Inflammatory macrophage (primary cell): ENCODE measurements at regions not wholly inside any gene's neighbourhood (a gene's known extent, or its start where the extent isn't known, plus 50 kb on each side); places are given as distances from the start of the nearest gene placed in this dataset.

ENCODE experiments used
- DNase-seq, 2 donors: peaks; one replicate each; pipeline ENCODE4 v3.0.0-alpha.2; 2020 to 2022

DNA sequence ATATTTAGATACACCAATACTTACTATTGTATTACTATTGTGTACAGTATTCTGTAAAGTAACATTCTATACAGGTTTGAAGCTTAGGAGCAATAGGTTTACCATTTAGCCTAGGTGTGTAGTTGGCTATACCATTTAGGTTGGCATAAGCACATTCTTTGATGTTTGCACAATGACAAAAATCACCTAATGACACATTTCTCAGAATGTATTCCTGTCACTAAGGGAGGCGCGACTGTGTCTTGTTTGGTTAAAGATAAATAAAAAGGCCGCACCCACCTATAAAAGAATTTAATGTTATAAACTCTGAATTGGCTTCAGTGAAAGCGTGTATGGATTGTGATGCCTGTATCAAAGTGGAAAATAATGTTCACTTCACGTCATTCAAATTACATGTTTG lies 1815.4 kb upstream of the CDH6 start:
- DNase-seq = no peak

GRCh38 chr5:29370248-29370647 lies 1823.2 kb upstream of the CDH6 start:
- DNase-seq = no peak

- DNase-seq = no peak
Observed at GRCh38 chr5:29367176-29367833, 1826.2 kb upstream of the CDH6 start.

GRCh38 chr5:29351170-29351569 lies 1842.3 kb upstream of the CDH6 start:
- DNase-seq = no peak

DNA sequence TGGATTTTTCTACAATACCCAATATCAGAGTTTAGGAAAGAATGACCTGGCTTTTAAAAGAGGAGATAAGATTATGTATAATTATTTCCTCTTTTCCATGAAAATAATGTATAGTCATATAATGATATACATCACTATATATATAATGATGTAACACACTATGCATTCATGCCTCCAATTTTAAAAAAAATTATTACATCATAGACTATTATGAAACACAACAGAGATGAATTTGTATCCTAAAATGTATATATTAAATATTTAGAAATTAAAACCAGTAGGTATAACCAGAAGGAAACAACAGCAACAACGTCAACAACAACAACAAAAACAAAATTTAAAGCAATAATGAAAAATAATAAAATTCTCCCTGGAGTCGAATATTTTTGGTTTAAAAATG lies 1856.5 kb upstream of the CDH6 start:
- DNase-seq = no peak

GRCh38 chr5:29321591-29321990 lies 1871.9 kb upstream of the CDH6 start:
- no peak for DNase-seq

- no peak for DNase-seq
Observed at GRCh38 chr5:29309359-29309758, 1884.1 kb upstream of the CDH6 start.

DNA sequence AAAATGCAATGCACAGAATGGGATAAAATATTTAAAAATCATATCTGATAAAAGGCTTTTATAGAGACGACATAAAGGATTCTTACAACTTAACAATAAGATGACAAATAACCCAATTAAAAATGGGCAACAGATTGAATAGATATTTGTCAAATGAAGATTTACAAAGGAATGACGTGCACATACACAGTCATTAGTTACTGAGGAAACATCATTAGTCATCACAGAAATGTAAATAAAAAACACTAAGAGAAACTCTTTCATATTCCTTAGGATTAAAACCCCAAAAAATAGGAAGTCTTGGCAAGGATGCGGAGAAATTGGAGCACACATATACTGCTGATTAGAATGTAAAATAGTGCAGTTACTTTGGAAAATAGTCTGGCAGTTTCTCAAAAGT lies 1886.0 kb upstream of the CDH6 start:
- DNase-seq = no peak

DNA sequence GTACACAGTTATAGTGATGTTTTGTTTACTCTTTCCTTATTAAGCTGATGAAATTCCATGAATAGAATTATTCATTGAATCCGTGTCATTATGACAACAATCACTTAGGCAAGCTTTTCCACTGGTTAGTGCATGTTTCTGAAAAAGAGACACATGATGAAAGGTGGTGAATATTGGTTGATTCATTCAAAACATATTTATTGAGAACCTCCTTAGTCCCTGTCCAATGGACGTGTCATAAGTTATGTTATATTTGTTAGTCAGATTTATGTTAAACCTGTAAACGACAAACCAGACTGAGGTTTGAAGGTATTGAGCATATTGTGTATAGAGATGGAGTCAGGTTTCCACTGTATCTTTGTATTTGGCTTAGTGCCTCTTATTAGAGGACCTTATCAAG lies 1888.9 kb upstream of the CDH6 start:
- no peak for DNase-seq

DNA sequence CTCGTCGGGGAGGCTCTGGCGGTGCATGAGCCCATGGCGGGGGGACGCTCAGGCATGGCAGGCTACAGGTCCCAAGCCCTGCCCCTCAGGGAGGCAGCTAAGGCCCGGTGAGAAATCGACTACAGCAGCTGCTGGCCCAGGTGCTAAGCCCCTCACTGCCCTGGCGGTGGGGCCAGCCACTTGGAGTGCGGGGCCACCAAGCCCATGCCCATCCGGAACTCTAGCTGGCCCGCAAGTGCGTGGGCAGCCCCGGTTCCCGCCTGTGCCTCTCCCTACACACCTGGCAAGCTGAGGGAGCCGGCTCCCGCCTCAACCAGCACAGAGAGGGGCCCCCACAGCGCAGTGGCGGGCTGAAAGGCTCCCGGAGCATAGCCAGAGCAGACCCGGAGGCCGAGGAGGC lies 1896.9 kb upstream of the CDH6 start:
- no peak for DNase-seq

DNA sequence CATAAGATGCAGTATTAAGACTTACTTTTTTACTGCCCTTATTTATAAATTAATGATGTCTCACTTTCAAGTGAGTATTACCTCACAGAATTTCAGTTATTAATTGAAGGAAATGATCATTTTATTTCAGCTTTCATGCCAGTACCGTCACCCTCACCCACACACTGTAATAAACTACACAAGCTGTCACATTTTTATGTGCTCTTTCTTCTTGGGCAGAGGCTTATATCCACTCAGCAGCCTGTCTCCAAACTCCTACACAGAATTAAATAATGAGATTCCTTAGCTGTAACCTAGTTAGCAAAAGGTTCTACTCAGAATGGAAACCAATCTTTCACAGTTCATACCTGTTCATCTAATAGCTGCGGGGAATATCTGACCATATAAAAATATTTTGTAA lies 1915.8 kb upstream of the CDH6 start:
- no peak for DNase-seq

- DNase-seq = no peak
Observed at GRCh38 chr5:29276371-29276770, 1917.1 kb upstream of the CDH6 start.

GRCh38 chr5:29263915-29264351 lies 1929.6 kb upstream of the CDH6 start:
- DNase-seq = no peak

DNA sequence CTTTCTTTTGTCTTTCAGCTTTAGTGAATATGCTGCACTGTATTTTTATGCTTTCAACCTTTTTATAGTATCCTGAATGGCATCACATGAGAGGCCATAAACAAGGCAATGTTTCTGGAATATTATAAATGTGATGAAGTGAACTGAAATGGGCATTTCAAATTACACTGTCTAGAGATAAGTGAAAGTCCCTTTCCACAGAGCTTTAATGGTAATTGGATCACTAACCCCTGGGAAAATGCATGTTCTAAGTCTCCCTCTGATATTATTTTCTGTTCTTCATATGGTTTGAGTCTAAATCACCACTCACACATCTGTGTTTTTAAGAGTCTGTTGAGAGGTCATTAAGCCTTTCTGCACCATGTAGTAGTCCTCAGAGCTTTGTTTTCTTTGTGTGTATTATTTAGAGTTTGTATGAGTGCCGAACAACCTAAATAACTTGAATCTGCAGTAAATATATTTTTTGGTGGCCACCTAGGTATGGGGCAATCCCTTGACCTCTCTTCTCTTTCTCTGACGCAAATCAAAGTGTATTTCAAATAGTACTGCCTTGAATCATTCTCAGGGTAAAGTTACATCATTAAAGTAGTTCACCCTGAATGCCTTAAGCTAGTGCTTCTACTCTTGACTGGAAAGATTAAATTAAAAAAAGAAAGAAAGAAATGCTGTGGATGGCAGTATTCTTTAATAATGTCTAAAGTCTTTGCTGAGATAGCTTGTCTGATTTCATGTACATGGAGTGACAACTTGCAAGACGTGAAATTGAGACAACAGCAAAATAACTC lies 1931.0 kb upstream of the CDH6 start:
- DNase-seq = no peak

GRCh38 chr5:29261213-29261612 lies 1932.3 kb upstream of the CDH6 start:
- DNase-seq = no peak

- DNase-seq = no peak
Observed at GRCh38 chr5:29252390-29252789, 1941.1 kb upstream of the CDH6 start.

- no peak for DNase-seq
Observed at GRCh38 chr5:29247346-29248028, 1946.0 kb upstream of the CDH6 start.

- DNase-seq = no peak
Observed at GRCh38 chr5:29240379-29240778, 1953.1 kb upstream of the CDH6 start.

DNA sequence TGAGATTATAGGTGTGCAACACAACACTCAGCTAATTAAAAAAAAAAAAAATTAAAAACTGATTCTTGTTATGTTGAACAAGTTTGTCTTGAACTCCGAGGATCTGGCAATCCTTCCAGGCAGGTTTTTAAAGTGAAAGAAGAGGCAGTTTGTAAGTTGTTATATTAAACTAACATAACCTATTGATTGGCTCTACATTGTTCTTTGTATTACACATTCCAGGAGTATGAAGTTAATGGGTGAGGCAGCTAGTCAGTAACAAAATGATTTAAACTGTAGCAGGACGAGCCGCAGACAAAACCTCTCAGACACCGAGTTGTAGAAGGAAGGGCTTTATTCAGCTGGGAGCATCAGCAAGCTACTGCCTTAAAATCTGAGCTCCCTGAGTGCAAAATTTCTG lies 1953.9 kb upstream of the CDH6 start:
- DNase-seq = no peak

DNA sequence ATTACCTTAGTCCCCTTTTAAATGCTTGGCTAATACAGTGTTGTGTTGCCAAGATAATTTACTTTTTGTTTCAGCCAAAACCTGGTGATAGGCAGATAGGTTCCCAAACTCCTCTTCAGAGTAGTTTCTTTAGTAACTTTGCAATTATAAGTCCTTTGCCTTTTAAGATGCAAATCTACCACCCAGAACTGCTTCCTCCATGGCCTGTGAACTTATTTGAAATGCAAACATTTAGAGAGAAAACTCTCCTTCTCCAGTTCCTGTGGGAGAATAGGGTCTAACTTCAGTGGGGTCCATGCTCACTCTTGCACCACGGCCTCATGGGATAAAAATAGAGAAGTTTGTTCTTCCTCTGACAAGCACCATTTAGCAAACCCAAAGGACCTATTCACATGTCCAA lies 1955.4 kb upstream of the CDH6 start:
- no peak for DNase-seq

- DNase-seq = no peak
Observed at GRCh38 chr5:29231154-29231553, 1962.3 kb upstream of the CDH6 start.

- DNase-seq = no peak
Observed at GRCh38 chr5:29230591-29230990, 1962.9 kb upstream of the CDH6 start.

DNA sequence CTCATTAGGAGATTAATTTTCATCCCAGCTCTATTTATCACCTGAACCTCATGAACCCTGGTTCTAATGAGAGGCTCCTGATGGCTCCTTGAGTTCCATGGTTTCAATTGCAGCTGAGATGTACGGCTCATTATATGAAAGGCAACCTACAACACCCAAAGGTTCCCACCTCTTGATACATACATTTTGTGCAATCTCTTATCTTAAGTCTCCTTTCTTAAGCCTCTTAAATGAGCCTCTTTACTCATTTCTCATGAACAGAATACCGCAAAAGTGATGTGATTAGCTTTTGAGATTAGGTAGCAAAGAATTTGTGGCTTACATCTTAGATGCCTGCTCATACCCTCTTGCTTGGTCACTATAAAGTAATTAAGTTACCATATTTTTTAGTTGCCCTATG lies 1964.0 kb upstream of the CDH6 start:
- no peak for DNase-seq

DNA sequence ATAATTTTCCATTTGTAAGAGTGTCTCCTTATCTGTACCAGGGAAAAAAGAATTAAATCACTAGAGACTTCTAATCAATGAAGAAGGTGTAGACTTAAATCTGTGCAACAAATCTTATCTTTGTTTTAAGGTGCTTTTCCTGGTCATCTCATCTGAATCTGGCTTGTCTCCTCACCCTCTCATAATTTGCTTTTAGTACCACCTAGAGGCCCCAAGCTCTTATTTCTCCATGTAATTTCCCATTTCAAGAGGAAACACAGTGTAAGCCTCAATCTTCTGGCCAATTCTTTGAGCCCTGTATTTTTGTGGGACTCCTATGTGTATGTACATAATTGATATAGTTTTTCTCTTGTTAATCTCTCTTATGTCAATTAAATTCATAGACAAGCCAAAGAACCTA lies 1975.3 kb upstream of the CDH6 start:
- DNase-seq = no peak
